GM21381 (cell line): ENCODE measurements at regions not wholly inside any gene's neighbourhood (a gene's known extent, or its start where the extent isn't known, plus 50 kb on each side); places are given as distances from the start of the nearest gene placed in this dataset.
"Not testable (repeated sequence)": the region's sequence is repeated elsewhere in the genome, so short reads cannot be mapped to it uniquely, and the experiment has no call there.

ENCODE experiments used
- ATAC-seq: cut with Tn5 transposase; IDR thresholded peaks from one replicate; pipeline ENCODE4 v1.9.1; 2021; ENCODE audit warnings: mild to moderate bottlenecking, moderate library complexity; ENCODE audit not compliant: unreplicated experiment

DNA sequence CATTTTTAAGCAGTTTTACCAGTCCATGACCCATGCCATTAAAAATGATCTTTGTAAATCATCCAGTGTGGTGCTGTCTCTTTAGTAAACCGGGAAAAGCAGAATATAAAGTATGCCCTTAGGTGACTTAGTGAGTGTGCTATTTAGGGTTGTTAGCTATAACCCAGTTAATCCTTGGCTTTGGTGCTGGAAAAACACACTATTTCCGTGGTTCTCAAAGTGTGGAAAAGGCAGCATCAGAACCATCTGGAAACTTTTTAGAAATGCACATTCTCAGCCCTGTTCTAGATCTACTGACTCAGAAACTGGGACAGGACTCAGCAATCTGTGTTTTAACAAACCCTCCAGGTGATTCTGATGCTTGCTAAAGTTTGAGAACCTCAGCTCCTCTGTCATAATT lies 123.6 kb upstream of the ZNF608 start:
- no peak for ATAC-seq

- no peak for ATAC-seq
These were observed 124.9 kb upstream of the ZNF608 start for GRCh38 chr5:124871303-124871702.

DNA sequence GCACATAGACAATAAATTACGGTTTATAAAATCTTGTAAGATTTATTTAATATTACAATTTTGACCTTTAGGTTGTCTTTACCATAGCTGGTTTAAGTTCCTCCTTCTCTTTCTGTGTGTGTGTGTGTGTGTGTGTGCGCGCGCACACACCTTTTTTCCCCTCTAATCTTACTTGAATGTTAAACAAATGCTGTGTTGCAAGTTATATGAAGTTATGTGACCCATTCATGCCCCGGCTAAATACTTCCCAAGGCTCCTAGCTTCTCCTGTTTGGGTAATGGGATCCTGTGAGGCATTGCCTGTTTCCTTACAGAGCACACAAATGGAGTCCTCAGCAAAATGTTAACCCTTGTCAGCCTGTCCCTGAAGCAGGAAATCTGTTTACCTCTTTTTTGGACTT lies 125.6 kb upstream of the ZNF608 start:
- ATAC-seq, result no peak

- no peak for ATAC-seq
These were observed 126.2 kb upstream of the ZNF608 start for GRCh38 chr5:124872615-124873014.

- ATAC-seq, result no peak
These were observed 126.7 kb upstream of the ZNF608 start for GRCh38 chr5:124873188-124873587.

DNA sequence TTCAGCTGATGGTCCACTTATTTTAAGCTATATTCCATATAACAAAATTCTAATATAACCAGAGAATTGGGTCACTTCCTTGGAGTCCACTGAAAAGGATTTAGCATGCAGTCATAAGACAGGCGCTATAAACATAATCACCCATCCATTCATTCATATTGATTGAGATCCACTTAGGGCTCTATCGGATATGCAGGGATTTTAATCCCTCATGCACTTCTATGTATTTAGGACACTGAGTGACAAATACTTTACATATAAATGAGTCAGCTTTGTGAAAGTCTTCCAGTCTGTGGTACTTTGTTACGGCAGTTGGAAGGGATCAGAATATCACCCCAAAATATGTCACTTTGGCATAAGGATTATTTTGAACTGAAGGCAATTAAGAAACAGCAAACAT lies 127.3 kb upstream of the ZNF608 start:
- ATAC-seq, result no peak

DNA sequence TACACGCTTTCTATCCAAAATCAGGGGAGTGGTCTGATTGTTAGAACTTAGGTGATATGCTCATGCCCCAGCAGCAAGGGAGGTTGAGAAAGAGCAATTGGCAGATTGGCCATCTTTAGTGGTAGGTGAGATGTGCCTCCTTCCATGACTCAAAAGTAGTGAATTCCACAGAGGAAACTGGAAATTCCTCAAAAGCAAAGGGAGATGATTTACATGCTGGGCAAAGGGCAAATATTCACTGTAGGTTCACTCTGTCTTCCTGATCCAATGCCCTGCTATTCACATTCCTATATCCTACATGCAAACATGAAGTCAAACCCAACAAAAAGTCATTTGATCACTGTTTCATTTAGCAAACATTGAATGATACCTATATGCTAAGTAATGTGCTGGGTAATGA lies 130.1 kb upstream of the ZNF608 start:
- ATAC-seq, result no peak

DNA sequence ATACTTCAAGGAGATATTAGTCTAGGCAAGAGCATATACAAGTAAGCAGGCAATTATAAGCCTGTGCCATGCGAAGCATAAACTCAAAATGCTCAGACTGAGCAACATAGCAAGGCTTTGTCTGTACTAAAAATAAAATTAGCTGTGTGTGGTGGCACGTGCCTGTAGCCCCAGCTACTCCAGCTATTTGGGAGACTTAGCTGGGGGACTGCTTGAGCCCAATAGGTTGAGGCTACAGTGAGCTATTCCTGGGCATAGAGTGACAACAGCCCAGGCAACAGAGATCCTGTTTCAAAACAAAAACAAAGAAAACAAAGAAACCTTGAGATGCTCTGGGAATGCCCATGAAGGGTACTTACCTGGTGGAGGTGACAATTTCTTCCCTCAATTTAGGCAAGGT lies 130.5 kb upstream of the ZNF608 start:
- ATAC-seq, result no peak

DNA sequence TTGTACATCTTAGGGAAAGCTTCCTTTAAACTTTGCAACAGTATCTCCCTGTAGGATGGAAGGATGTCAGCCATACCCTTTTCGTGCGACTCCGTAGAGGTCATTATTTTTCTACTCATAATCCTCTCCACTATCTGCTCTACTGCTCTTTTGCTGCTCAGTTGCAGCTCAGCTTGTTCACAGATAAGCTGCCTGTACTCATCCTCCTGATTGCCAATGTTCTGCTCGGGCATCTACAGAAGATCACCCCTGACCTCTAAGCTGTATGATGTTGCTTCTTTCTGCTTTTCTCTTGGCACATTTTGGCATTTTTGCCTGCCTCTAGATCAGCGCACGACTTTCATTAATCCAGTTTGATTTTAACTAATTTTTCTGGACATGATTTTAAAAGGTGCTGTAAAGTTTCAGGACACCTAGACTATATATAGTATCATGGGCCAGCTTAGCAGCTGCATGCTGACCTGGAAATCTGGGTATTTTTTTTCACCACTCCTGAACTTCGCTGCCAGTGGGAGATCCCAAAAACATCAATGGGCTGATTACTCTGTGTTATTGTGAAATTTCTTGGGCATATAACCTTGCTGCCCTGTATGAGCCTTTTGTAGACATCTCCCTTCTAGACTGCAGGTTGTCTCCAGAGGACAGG lies 131.2 kb upstream of the ZNF608 start:
- ATAC-seq, result no peak

DNA sequence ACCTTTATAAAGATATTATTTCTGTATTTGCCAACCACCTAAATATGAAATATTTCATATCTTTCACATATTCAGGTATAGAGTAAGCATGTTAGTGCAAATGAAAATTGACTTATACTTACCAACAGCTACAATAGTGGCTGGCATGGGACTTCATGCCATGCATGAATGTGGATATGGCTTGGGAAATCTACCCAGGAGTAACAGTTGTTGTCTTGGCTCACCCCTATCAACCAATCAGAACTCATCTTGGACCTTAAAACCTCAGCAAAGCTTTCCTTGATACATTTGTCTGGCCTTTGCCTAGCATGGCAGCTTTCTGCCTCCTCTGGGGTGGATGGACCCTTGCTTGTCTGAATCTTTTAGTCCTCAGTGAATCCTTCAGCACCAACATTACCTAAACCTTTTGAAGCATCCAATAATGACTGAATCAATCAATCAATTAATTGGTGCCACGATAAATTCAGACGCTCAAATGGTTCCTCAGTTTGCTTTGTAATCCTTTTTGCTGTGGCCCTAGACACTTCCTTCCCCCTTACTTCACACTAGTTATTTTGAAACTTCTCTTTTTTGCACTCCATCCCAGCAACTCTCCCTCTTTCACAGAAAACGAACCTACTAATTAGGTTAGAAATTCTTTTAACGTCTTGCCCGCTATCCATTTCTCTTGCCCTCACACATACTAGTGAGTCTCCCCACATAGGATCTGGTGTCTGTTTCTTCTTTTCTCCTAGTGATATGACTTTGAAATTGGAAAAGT lies 132.3 kb upstream of the ZNF608 start:
- no peak for ATAC-seq

GRCh38 chr5:124880903-124881697 lies 134.7 kb upstream of the ZNF608 start:
- ATAC-seq, result no peak

GRCh38 chr5:124883681-124884080 lies 137.2 kb upstream of the ZNF608 start:
- ATAC-seq, result no peak

- no peak for ATAC-seq
These were observed 137.7 kb upstream of the ZNF608 start for GRCh38 chr5:124884114-124884513.

DNA sequence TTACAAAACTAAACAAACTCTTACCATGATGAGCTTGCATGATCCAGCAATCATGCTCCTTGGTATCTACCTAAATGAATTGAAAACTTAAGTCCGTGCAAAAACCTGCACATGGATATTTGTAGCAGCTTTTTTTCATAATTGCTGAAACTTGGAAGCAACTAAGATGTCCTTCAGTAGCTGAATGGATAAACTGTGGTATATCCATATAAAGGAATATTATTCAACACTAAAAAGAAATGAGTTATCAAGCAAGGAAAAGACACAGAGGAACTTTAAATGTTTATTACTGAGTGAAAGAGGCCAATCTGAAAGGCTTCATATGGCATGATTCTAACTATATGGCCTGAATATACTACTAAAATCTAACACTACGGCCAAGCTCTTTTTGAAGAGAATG lies 139.1 kb upstream of the ZNF608 start:
- no peak for ATAC-seq

GRCh38 chr5:124887223-124887622 lies 140.8 kb upstream of the ZNF608 start:
- no peak for ATAC-seq

DNA sequence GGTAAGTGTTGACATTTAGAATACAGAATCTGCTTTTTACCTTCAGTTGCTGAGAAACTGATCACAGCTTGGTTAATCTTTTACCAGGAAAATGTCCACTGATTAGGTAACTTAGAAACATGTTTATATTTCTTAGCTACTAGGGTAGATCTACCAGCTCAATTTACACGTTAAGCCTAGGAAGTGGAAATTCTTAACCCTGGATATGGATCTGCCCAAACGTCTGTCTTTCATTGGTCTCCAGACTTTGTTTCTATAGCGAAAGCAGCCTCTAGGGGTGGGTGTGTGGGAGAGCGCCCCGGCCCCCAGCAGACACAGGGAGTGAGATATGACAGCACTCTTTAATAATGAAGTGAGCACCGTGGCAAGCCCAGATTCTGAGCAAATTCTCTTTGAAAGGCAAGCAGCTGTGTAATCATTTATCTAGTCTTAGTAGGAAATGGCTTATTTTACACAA lies 141.6 kb upstream of the ZNF608 start:
- no peak for ATAC-seq

GRCh38 chr5:124888622-124889485 lies 142.4 kb upstream of the ZNF608 start:
- no peak for ATAC-seq

- ATAC-seq, result no peak
These were observed 143.0 kb upstream of the ZNF608 start for GRCh38 chr5:124889486-124889825.

DNA sequence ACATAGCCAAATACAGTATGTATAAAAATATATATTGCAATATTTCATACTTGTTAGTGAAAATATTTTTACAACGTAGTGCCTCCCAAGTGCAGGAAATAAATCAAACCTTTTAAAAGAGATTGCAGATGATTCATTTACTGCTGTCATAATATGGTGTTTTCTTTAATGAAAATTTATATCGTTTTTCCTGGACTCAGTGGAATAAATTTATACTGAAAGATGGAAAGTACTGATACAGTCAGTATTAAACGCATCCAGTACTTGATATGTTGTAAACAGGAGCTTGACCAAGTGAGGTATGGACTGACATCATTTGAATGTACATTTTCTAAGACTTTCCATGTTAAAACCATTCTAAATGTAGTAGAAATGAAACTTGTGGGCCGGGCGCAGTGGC lies 143.4 kb upstream of the ZNF608 start:
- ATAC-seq, result no peak

DNA sequence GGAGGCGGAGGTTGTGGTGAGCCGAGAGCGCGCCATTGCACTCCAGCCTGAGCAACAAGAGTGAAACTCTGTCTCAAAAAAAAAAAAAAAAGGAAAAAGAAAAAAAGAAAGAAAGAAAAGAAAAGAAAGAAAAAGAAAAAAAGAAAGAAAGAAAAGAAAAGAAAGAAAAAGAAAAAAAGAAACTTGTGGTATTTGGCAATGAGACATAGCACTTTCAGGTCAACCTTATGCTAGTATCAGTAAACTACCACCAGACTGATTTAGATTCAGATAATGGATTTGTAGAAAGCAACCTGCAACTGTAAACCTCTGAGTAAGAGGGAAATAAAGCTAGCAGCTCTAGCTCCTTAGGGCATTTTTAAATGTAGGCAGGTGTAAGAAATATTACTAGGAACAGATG lies 144.0 kb upstream of the ZNF608 start:
- ATAC-seq, result not testable (repeated sequence)

DNA sequence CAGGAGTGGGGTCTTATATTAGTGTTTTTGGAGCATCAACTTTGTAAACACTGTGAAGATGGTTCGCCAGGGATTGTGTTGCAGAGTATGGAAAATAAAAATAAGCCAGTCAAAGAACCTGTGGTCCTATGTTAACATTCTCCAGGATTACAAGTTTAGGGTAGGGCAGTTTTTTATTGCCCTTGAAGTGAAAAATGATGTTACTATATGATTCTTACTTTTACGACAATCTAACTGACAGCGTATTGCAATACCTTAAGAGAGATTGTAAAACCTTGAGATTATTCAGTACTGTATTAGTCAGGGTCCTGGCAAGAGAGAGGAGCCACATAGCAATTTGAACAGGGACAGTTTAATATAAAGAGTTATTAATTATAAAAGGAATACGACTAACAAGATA lies 144.7 kb upstream of the ZNF608 start:
- no peak for ATAC-seq
